22Rv1 (cell line): ENCODE measurements at regions not wholly inside any gene's neighbourhood (a gene's known extent, or its start where the extent isn't known, plus 50 kb on each side); places are given as distances from the start of the nearest gene placed in this dataset.

ENCODE experiments used
- ZFX ChIP-seq: fragments of 450-650 bp; IDR thresholded peaks from 2 replicates; pipeline ENCODE4 v1.6.1; 2017; ENCODE audit warnings: antibody characterized with exemption, borderline replicate concordance
- TF ChIP-seq, protein P1 (sequence below): fragments of 450-650 bp; IDR thresholded peaks from 2 replicates; pipeline ENCODE4 v1.5.1; 2017; ENCODE audit warnings: mild to moderate bottlenecking

- TF ChIP-seq, protein P1, sequence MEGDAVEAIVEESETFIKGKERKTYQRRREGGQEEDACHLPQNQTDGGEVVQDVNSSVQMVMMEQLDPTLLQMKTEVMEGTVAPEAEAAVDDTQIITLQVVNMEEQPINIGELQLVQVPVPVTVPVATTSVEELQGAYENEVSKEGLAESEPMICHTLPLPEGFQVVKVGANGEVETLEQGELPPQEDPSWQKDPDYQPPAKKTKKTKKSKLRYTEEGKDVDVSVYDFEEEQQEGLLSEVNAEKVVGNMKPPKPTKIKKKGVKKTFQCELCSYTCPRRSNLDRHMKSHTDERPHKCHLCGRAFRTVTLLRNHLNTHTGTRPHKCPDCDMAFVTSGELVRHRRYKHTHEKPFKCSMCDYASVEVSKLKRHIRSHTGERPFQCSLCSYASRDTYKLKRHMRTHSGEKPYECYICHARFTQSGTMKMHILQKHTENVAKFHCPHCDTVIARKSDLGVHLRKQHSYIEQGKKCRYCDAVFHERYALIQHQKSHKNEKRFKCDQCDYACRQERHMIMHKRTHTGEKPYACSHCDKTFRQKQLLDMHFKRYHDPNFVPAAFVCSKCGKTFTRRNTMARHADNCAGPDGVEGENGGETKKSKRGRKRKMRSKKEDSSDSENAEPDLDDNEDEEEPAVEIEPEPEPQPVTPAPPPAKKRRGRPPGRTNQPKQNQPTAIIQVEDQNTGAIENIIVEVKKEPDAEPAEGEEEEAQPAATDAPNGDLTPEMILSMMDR, result no peak
- TF ChIP-seq ZFX, result no peak
Observed at GRCh38 chr12:84079626-84080025, 833.0 kb downstream of the SLC6A15 start.
